ENCODE measurements at regions not wholly inside any gene's neighbourhood (a gene's known extent, or its start where the extent isn't known, plus 50 kb on each side); places are given as distances from the start of the nearest gene placed in this dataset.

- no peak overlapping the region for H3K27ac ChIP-seq (replicated peaks)
- peaks cover 2% of the 10 kb centered on the region for H3K27me3 ChIP-seq (ENCODE audit: insufficient read depth, poor library complexity, severe bottlenecking)
- no peak overlapping the region for H3K4me3 ChIP-seq (replicated peaks; ENCODE audit: insufficient read depth, low read length)
- TF ChIP-seq CTCF (IDR thresholded peaks at IDR 0.05; ENCODE audit: insufficient read depth, low read length) (no peak), POLR2AphosphoS5 (IDR thresholded peaks at IDR 0.05; ENCODE audit: low read depth) (no peak), SPI1 (IDR thresholded peaks at IDR 0.05; ENCODE audit: borderline replicate concordance, low read depth) (no peak), GABPA (IDR thresholded peaks at IDR 0.05; ENCODE audit: low read depth) (no peak), REST (IDR thresholded peaks at IDR 0.05; ENCODE audit: insufficient replicate concordance, low read depth) (no peak)
- no peak for DNase-seq (ENCODE audit: low read depth in 1 of 2, low spot score in 1 of 2)
These were observed 248.4 kb downstream of the RFC3 start for GRCh38 chr13:34066344-34066743.

GRCh38 chr13:34070006-34070405, 252.1 kb downstream of the RFC3 start:
- no peak overlapping the region for H3K27ac ChIP-seq (replicated peaks)
- TF ChIP-seq REST (IDR thresholded peaks at IDR 0.05; ENCODE audit: insufficient replicate concordance, low read depth) (no peak), GABPA (IDR thresholded peaks at IDR 0.05; ENCODE audit: low read depth) (no peak), CTCF (IDR thresholded peaks at IDR 0.05; ENCODE audit: insufficient read depth, low read length) (no peak), SPI1 (IDR thresholded peaks at IDR 0.05; ENCODE audit: borderline replicate concordance, low read depth) (no peak), POLR2AphosphoS5 (IDR thresholded peaks at IDR 0.05; ENCODE audit: low read depth) (no peak)
- H3K4me3 ChIP-seq (replicated peaks; ENCODE audit: insufficient read depth, low read length) = no peak overlapping the region
- no peak for DNase-seq (ENCODE audit: low read depth in 1 of 2, low spot score in 1 of 2)
- H3K27me3 ChIP-seq (ENCODE audit: insufficient read depth, poor library complexity, severe bottlenecking) = peaks cover 2% of the 10 kb centered on the region

GRCh38 chr13:34070544-34071303, 252.8 kb downstream of the RFC3 start:
- Histone ChIP-seq H3K27ac (replicated peaks) (no peak overlapping the region), H3K27me3 (ENCODE audit: insufficient read depth, poor library complexity, severe bottlenecking) (peaks cover 2% of the 10 kb centered on the region), H3K4me3 (replicated peaks; ENCODE audit: insufficient read depth, low read length) (no peak overlapping the region)
- DNase-seq (ENCODE audit: low read depth in 1 of 2, low spot score in 1 of 2) = no peak
- TF ChIP-seq GABPA (IDR thresholded peaks at IDR 0.05; ENCODE audit: low read depth) (no peak), CTCF (IDR thresholded peaks at IDR 0.05; ENCODE audit: insufficient read depth, low read length) (no peak), POLR2AphosphoS5 (IDR thresholded peaks at IDR 0.05; ENCODE audit: low read depth) (no peak), SPI1 (IDR thresholded peaks at IDR 0.05; ENCODE audit: borderline replicate concordance, low read depth) (no peak), REST (IDR thresholded peaks at IDR 0.05; ENCODE audit: insufficient replicate concordance, low read depth) (no peak)

Measured in HL-60 (cell line).